GM19452 (cell line): ENCODE measurements at regions not wholly inside any gene's neighbourhood (a gene's known extent, or its start where the extent isn't known, plus 50 kb on each side); places are given as distances from the start of the nearest gene placed in this dataset.

Experiments used
- ATAC-seq: cut with Tn5 transposase; IDR thresholded peaks from one replicate; pipeline ENCODE4 v1.9.1; 2021; ENCODE audit not compliant: unreplicated experiment

GRCh38 chr14:40317690-40318089 is 885.5 kb upstream of the FBXO33 start:
- no peak for ATAC-seq

DNA sequence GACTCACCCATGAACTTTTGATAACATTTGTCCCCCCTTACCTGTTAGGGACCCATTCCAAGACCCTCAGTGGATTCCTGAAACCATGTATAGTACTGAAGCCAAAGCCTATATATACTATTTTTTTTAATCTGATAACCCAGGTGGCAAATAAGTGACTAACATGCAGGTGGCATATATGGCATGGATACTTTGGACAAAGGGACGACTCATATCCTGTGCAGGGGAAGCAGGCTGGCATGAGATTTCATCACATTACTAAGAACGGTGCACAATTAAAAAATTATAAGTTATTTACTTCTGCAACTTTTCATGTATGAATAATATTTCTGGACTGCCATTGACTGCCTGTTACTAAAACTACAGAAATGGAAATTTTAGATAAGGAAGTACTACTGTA is 880.1 kb upstream of the FBXO33 start:
- no peak for ATAC-seq

GRCh38 chr14:40309124-40309523 is 876.9 kb upstream of the FBXO33 start:
- no peak for ATAC-seq

DNA sequence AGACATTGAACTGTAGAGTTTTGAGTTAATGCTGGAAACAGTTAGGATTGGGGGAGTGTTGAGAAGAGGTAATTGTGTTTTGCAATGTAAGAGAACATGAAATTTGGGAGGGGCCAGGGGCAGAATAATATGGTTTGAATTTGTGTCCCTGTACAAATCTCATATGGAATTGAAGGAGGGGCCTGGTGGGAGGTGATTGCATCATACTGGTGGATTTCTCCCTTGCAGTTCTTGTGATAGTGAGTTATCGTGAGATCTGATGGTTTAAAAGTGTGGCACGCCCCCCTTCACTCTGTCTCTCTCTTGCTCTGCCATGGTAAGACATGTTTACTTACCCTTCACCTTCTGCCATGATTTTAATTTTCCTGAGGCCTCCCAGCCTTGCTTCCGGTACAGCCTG is 876.0 kb upstream of the FBXO33 start:
- no peak for ATAC-seq

DNA sequence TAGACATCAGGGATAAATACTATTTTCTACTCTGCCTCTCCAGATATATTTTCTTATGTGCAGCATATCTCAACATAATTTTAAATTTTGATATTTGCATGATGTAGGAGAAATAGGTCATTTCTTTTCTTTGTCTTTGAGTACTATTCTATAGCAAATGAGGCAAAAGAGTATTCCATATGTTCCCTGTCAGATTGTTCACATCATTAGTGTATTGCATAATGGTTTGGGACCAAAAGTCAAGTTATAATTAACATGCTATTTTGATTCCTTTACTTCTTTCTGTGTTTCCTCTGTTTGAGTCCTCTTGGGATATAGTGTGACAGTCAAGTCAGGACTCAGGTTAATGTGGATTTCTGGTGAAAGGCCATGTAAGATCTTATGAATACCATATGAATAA is 864.6 kb upstream of the FBXO33 start:
- ATAC-seq = no peak

- ATAC-seq = no peak
Measured at GRCh38 chr14:40292664-40293063, 860.4 kb upstream of the FBXO33 start.

GRCh38 chr14:40282196-40282595 is 850.0 kb upstream of the FBXO33 start:
- ATAC-seq = no peak

DNA sequence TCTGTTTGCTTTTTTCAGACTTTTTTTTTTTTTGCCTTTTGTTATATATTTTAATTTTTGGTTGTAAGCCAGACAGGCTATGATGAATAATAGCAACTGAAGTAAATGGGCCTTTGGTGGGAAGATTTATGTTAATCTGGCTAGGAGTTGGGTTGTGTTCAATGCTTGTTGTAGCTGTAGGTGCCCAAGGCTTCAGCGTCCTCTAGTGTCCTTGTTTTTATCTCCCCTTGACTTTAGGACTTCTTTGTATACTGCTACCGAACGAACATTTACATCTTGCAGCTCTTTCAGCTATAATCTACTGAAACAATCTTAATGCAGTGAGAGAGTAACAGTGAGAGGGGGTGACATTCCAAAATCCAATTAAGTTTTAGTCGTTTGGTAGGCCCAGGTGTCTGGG is 848.4 kb upstream of the FBXO33 start:
- no peak for ATAC-seq

- no peak for ATAC-seq
Measured at GRCh38 chr14:40273417-40273816, 841.2 kb upstream of the FBXO33 start.

DNA sequence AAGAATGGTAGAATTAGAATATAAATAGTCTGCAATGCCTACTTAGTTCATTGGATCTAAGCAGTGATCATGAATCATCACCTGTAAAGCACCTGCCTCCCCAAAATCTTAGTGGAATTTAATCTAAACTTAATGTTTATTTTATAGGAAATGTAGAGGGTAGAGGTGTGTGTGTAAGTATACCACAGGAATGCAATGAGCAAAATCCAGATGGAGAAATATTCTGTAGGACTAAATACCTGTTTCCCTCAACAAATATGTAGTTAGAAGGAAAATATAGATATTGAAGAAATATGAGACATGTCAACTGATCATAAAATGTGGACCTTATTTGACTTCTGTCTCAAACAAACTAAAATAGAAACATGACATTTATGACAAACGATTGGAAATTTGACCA is 839.2 kb upstream of the FBXO33 start:
- ATAC-seq = no peak

GRCh38 chr14:40269436-40269835 is 837.2 kb upstream of the FBXO33 start:
- ATAC-seq = no peak

DNA sequence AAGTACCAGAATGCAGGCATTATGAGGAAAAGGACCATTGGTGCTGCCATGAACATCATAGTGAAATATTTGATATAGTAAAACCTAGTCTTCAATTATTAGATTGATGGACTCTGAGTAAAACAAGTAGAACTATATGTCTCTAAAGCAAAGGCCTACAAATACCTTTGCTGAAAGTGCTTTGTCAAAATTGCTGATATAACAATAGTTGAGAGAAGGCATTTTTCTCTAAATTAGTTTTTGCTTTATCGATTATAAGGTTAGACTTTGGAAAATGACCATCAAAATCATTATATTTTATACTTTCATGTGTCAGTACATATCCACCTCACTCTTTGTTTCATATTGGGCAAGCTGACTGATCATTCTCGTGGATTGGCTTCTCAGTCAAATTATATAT is 836.0 kb upstream of the FBXO33 start:
- no peak for ATAC-seq

DNA sequence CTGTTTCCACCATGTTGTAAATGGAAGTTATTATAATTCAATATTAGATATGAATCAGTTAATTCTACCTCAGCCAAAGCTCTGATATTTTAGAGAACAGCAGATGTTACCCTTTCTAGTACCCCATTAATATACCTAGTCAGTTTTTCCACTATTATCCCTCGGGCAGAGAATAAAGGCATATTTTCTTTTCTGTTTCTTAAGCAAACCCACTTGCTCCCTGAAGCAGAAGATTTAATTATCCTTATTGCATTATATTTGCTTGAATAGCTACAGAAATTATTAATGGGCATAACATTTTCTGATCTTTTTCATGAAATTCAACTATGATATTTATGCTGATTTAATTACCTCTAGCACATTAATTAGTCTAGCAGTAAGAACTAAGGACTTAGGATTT is 832.9 kb upstream of the FBXO33 start:
- no peak for ATAC-seq

DNA sequence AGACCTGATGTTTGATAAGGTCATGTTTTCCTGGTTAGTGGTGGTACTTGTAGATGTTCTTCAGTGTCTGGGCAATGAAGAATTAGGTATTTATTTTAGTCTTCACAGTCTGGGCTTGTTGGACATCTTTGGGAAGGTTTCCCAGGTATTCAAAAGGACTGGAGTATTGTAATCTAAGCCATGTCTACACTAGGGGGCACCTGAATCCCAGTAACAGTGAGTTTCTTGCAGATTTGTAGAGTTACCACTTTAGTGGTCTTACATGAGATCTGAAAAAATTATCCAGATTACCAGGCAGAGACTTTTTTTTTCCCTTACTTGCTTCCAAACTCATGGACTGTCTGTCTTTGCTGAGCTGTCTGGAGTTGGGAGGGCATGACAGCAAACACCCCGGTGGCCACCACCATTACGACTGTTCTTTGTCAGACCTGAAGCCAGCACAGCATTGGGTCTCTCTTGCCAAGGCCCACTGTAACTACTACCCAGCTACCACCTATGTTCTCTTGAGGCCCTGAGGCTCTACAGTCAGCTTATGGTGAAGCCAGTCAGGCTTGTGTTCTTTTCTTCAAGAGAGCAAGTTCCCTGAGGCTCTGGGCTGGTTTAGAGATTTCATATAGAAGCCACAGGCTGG is 820.7 kb upstream of the FBXO33 start:
- ATAC-seq = no peak

GRCh38 chr14:40248671-40249070 is 816.4 kb upstream of the FBXO33 start:
- no peak for ATAC-seq

DNA sequence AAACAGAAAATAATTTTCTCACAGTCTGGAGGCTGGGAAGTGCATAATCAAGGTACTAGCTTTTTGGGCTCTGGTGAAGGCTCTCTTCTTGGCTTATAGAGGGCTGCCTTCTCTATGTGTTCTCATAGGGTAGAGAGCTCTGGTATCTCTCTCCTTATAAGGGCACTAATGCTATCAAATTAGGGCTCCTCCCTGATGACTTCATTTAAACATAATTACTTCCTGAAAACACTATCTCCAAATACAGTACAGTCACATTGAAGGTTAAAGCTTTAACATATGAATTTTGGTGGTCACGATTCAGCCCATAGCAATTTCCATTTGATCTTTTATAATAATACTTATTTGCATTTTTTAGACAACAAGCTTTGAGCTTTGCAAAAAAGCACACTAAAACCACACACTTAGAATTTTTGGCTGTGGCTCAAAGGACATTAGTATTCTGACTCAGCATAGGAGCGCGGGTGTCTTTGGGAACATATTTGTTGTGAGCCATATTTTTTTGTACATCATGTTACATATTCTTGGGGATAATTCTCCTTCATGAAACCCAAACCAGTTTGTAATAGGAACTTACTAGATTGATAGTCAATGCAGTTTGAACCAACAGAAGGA is 808.1 kb upstream of the FBXO33 start:
- ATAC-seq = no peak

GRCh38 chr14:40232302-40232701 is 800.1 kb upstream of the FBXO33 start:
- ATAC-seq = no peak

- no peak for ATAC-seq
Measured at GRCh38 chr14:40229676-40230075, 797.4 kb upstream of the FBXO33 start.

GRCh38 chr14:40222996-40223395 is 790.8 kb upstream of the FBXO33 start:
- ATAC-seq = no peak

- no peak for ATAC-seq
Measured at GRCh38 chr14:40221428-40221827, 789.2 kb upstream of the FBXO33 start.

DNA sequence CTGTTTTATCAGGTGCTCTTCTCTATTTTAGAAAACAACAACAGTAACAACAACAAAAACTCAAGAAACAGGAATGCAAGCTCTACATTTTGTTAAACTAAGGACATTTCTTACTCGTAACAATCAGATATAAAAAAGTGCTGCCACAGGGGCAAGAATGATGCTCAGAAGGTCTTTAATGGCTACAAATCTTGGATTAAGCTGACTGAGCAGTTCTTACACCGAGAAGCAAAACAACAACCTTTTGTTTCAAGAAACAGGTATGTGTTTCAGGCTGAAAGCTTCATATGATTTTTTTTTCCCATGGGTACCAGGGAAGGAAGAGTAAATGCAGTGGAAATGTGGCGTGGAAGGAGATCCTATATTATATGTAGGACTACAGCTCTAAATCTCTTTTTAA is 786.8 kb upstream of the FBXO33 start:
- ATAC-seq = no peak

GRCh38 chr14:40218282-40218941 is 786.2 kb upstream of the FBXO33 start:
- no peak for ATAC-seq

DNA sequence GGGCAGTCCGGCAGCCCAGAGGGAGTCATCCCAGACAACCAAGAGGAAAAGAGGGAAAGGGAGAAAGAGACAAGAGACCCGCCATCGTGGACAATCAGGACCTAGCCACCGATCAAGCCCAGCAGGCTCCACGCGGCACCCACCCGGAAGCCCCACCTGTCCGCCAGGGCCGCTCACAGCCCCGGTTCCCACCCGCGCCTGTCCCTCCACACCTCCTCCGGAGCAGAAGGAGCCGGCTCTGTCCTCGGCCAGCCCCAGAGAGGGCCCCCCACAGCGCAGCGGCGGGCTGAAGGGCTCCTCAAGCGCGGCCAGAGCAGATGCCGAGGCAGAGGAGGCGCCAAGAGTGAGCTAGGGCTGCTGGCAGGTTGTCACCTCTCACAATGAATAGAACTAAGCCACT is 784.7 kb upstream of the FBXO33 start:
- ATAC-seq = no peak
